ENCODE measurements at regions not wholly inside any gene's neighbourhood (a gene's known extent, or its start where the extent isn't known, plus 50 kb on each side); places are given as distances from the start of the nearest gene placed in this dataset.

GRCh38 chr9:134503301-134504105 is 138.1 kb upstream of the COL5A1 start:
- Histone ChIP-seq H3K9me3 (no peaks in the 10 kb centered on the region), H3K27me3 (peaks cover 0 to 7% of the 10 kb centered on the region in 2 donors), H3K4me1 (peaks cover 0 to 9% of the 10 kb centered on the region in 2 donors), H3K4me3 (no peak overlapping the region), H3K27ac (no peak overlapping the region), H3K36me3 (no peaks in the 10 kb centered on the region)
- TF ChIP-seq POLR2A (IDR thresholded peaks at IDR 0.05): no peak
- TF ChIP-seq, protein P1, sequence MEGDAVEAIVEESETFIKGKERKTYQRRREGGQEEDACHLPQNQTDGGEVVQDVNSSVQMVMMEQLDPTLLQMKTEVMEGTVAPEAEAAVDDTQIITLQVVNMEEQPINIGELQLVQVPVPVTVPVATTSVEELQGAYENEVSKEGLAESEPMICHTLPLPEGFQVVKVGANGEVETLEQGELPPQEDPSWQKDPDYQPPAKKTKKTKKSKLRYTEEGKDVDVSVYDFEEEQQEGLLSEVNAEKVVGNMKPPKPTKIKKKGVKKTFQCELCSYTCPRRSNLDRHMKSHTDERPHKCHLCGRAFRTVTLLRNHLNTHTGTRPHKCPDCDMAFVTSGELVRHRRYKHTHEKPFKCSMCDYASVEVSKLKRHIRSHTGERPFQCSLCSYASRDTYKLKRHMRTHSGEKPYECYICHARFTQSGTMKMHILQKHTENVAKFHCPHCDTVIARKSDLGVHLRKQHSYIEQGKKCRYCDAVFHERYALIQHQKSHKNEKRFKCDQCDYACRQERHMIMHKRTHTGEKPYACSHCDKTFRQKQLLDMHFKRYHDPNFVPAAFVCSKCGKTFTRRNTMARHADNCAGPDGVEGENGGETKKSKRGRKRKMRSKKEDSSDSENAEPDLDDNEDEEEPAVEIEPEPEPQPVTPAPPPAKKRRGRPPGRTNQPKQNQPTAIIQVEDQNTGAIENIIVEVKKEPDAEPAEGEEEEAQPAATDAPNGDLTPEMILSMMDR (IDR thresholded peaks at IDR 0.05): no peak
- DNase-seq: no peak
- intact Hi-C loops (cut with DNase I; ENCODE audit: low total_unique reads): no loop called here

GRCh38 chr9:134504106-134504385 is 137.6 kb upstream of the COL5A1 start:
- Histone ChIP-seq H3K9me3 (no peaks in the 10 kb centered on the region), H3K4me1 (peaks cover 0 to 9% of the 10 kb centered on the region in 2 donors), H3K4me3 (no peak overlapping the region), H3K27ac (no peak overlapping the region), H3K27me3 (peaks cover 0 to 7% of the 10 kb centered on the region in 2 donors), H3K36me3 (no peaks in the 10 kb centered on the region)
- DNase-seq: no peak
- TF ChIP-seq POLR2A (IDR thresholded peaks at IDR 0.05): no peak
- TF ChIP-seq, protein P1 (IDR thresholded peaks at IDR 0.05): no peak
- intact Hi-C loops (cut with DNase I; ENCODE audit: low total_unique reads): no loop called here

DNA sequence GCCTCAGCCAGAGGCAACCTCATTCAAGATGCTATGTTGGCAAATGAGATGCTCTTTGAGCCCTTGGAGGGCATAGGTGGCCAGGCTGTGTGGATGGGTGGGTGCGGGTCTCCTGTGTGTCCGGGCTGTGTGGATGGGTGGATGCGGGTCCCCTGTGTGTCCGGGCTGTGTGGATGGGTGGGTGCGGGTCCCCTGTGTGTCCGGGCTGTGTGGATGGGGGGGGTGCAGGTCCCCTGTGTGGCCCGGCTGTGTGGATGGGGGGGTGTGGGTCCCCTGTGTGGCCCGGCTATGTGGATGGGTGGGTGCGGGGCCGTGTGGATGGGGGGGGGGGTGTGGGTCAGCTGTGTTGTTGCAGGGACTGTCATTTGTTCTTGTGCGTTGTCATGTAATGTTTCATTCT is 136.6 kb upstream of the COL5A1 start:
- peaks cover 0 to 9% of the 10 kb centered on the region in 2 donors for H3K4me1 ChIP-seq
- no peak overlapping the region for H3K27ac ChIP-seq
- intact Hi-C loops (cut with DNase I; ENCODE audit: low total_unique reads): no loop called here
- no peak overlapping the region for H3K4me3 ChIP-seq
- H3K9me3 ChIP-seq: no peaks in the 10 kb centered on the region
- DNase-seq: no peak
- TF ChIP-seq, protein P1 (IDR thresholded peaks at IDR 0.05): no peak
- TF ChIP-seq POLR2A (IDR thresholded peaks at IDR 0.05): no peak
- peaks cover 0 to 7% of the 10 kb centered on the region in 2 donors for H3K27me3 ChIP-seq
- H3K36me3 ChIP-seq: no peaks in the 10 kb centered on the region

- no peak for TF ChIP-seq POLR2A (IDR thresholded peaks at IDR 0.05)
- TF ChIP-seq, protein P1 (IDR thresholded peaks at IDR 0.05): no peak
- H3K27me3 ChIP-seq: no peaks in the 10 kb centered on the region
Measured at GRCh38 chr9:134509281-134509680, 132.3 kb upstream of the COL5A1 start.

GRCh38 chr9:134509817-134510216 is 131.8 kb upstream of the COL5A1 start:
- no peak for TF ChIP-seq POLR2A (IDR thresholded peaks at IDR 0.05)
- TF ChIP-seq, protein P1 (IDR thresholded peaks at IDR 0.05): no peak
- H3K36me3 ChIP-seq: no peaks in the 10 kb centered on the region
- H3K4me3 ChIP-seq: no peak overlapping the region
- no peaks in the 10 kb centered on the region for H3K27me3 ChIP-seq
- H3K27ac ChIP-seq: no peak overlapping the region
- no peak for DNase-seq
- intact Hi-C loops (cut with DNase I; ENCODE audit: low total_unique reads): no loop called here
- no peaks in the 10 kb centered on the region for H3K9me3 ChIP-seq
- no peaks in the 10 kb centered on the region for H3K4me1 ChIP-seq

More at GRCh38 chr9:134509281-134509680, 132.3 kb upstream of the COL5A1 start:
- H3K4me3 ChIP-seq: no peak overlapping the region
- no peak for DNase-seq
- intact Hi-C loops (cut with DNase I; ENCODE audit: low total_unique reads): no loop called here
- H3K27ac ChIP-seq: no peak overlapping the region
- H3K9me3 ChIP-seq: no peaks in the 10 kb centered on the region
- H3K36me3 ChIP-seq: no peaks in the 10 kb centered on the region
- H3K4me1 ChIP-seq: no peaks in the 10 kb centered on the region

All from uterus (tissue), 3 donors.